SH-SY5Y (cell line): ENCODE measurements at regions not wholly inside any gene's neighbourhood (a gene's known extent, or its start where the extent isn't known, plus 50 kb on each side); places are given as distances from the start of the nearest gene placed in this dataset.

Experiments
- GATA2 ChIP-seq: IDR thresholded peaks from 2 replicates; pipeline ENCODE4 v1.6.1; 2011; ENCODE audit warnings: mild to moderate bottlenecking, low read depth, low read length
- GATA3 ChIP-seq: IDR thresholded peaks from 2 replicates; pipeline ENCODE4 v1.6.1; 2011; ENCODE audit warnings: low read depth, mild to moderate bottlenecking, low read length, moderate library complexity

DNA sequence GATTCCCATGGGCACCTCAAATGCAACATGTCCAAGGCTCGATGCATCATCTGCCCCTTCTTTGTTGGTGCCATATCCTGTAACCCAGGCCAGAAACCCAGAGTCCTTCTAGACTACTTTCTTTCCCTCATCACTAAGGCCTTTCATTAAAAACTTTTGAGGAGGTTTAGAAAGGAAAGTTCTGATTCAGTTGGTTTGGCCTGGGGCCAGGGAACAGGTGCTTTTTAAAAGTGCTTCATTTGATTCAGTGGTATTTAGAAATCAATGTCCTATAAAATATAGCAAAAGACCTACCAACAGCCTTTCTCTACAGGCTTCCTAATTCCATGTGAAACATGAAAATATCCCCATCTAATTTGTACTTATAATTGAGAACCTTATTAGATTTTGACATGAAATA is 341.9 kb upstream of the RORA start:
- TF ChIP-seq GATA2 (no peak), GATA3 (no peak)
